C4-2B (cell line): ENCODE measurements at regions not wholly inside any gene's neighbourhood (a gene's known extent, or its start where the extent isn't known, plus 50 kb on each side); places are given as distances from the start of the nearest gene placed in this dataset.

Source experiments
- CTCF ChIP-seq: fragments of 450-650 bp; conservative IDR thresholded peaks from 2 replicates; pipeline ENCODE4 v1.5.1; 2017; ENCODE audit warnings: mild to moderate bottlenecking
- ZFX ChIP-seq: fragments of 450-650 bp; IDR thresholded peaks from 2 replicates; pipeline ENCODE4 v1.6.1; 2017

- TF ChIP-seq CTCF, result no peak
- TF ChIP-seq ZFX, result no peak
Observed at GRCh38 chr14:76948213-76948947, 80.1 kb downstream of the IRF2BPL start.
